GM18499 (cell line): ENCODE measurements at regions not wholly inside any gene's neighbourhood (a gene's known extent, or its start where the extent isn't known, plus 50 kb on each side); places are given as distances from the start of the nearest gene placed in this dataset.

Experiments used
- ATAC-seq: cut with Tn5 transposase; IDR thresholded peaks from one replicate; pipeline ENCODE4 v1.9.1; 2021; ENCODE audit warnings: moderate number of reproducible peaks; ENCODE audit not compliant: insufficient read depth, unreplicated experiment

GRCh38 chr3:28637742-28638141 lies 289.1 kb upstream of the AZI2 start:
- no peak for ATAC-seq

GRCh38 chr3:28645149-28645548 lies 296.5 kb upstream of the AZI2 start:
- ATAC-seq: no peak

GRCh38 chr3:28646435-28646834 lies 297.8 kb upstream of the AZI2 start:
- ATAC-seq: no peak

GRCh38 chr3:28649266-28649665 lies 300.6 kb upstream of the AZI2 start:
- no peak for ATAC-seq

- ATAC-seq: no peak
These were observed 302.5 kb upstream of the AZI2 start for GRCh38 chr3:28651159-28651558.

GRCh38 chr3:28664123-28664522 lies 315.5 kb upstream of the AZI2 start:
- ATAC-seq: no peak

GRCh38 chr3:28667646-28668621 lies 319.3 kb upstream of the AZI2 start:
- peak; percentile 95 for ATAC-seq

- ATAC-seq: no peak
These were observed 321.2 kb upstream of the AZI2 start for GRCh38 chr3:28669870-28670269.

GRCh38 chr3:28672406-28672805 lies 323.8 kb upstream of the AZI2 start:
- ATAC-seq: no peak

GRCh38 chr3:28673446-28673845 lies 324.8 kb upstream of the AZI2 start:
- ATAC-seq: no peak

GRCh38 chr3:28674212-28674611 lies 325.6 kb upstream of the AZI2 start:
- ATAC-seq: no peak

- no peak for ATAC-seq
These were observed 329.0 kb upstream of the AZI2 start for GRCh38 chr3:28677581-28677980.

- no peak for ATAC-seq
These were observed 329.5 kb upstream of the AZI2 start for GRCh38 chr3:28678086-28678485.

- ATAC-seq: no peak
These were observed 331.4 kb upstream of the AZI2 start for GRCh38 chr3:28680050-28680449.

GRCh38 chr3:28682121-28682520 lies 333.5 kb upstream of the AZI2 start:
- no peak for ATAC-seq

- no peak for ATAC-seq
These were observed 341.6 kb upstream of the AZI2 start for GRCh38 chr3:28690176-28690575.

- ATAC-seq: no peak
These were observed 350.1 kb upstream of the AZI2 start for GRCh38 chr3:28698706-28699105.

GRCh38 chr3:28699283-28699682 lies 350.7 kb upstream of the AZI2 start:
- ATAC-seq: no peak

GRCh38 chr3:28700728-28701127 lies 352.1 kb upstream of the AZI2 start:
- no peak for ATAC-seq

- no peak for ATAC-seq
These were observed 355.2 kb upstream of the AZI2 start for GRCh38 chr3:28703843-28704242.

GRCh38 chr3:28711293-28711692 lies 362.7 kb upstream of the AZI2 start:
- ATAC-seq: no peak

GRCh38 chr3:28716939-28717338 lies 368.3 kb upstream of the AZI2 start:
- ATAC-seq: no peak
